Pancreas (tissue), 10 donors: ENCODE measurements at regions not wholly inside any gene's neighbourhood (a gene's known extent, or its start where the extent isn't known, plus 50 kb on each side); places are given as distances from the start of the nearest gene placed in this dataset.

Experiments used
- ATAC-seq, 4 donors: fragments of 200-7000 bp; cut with Tn5 transposase; one replicate each; pipeline versions ENCODE4 v1.8.0 to v1.9.1; 2020; ENCODE audit warnings: mild to moderate bottlenecking in 4 of 4, moderate library complexity in 4 of 4
- DNase-seq, 6 donors: peaks; one replicate each; pipeline ENCODE4 v3.0.0-alpha.2; 2020
- FAIRE-seq: peaks from 2 replicates; lab custom pipeline; 2012; peaks lifted over from hg19 to GRCh38; lab: Jason Lieb, UNC
- H3K27ac ChIP-seq, 4 donors: fragments of 200-600 bp; sonication (generic); 1 replicate in 3 of 4; 2 replicates in 1 of 4; pipeline versions ENCODE4 v1.5.0 to v1.8.0; 2020
- H3K27me3 ChIP-seq, 4 donors: fragments of 200-600 bp; one replicate each; pipeline ENCODE4 v1.8.0; 2021
- H3K36me3 ChIP-seq, 3 donors: fragments of 200-600 bp; sonication (generic) in 1 of 3; one replicate each; pipeline versions ENCODE4 v1.5.0 to v1.8.0; 2020 to 2021
- H3K4me1 ChIP-seq, 3 donors: fragments of 200-600 bp; one replicate each; pipeline ENCODE4 v1.8.0; 2021
- H3K4me3 ChIP-seq, 4 donors: fragments of 200-600 bp; sonication (generic) in 2 of 4; one replicate each; pipeline versions ENCODE4 v1.5.0 to v1.8.0; 2020 to 2021
- H3K9me3 ChIP-seq, 4 donors: fragments of 200-600 bp; one replicate each; pipeline ENCODE4 v1.8.0; 2021
- CTCF ChIP-seq, 4 donors: fragments of 200-600 bp; sonication (generic) in 3 of 4; IDR thresholded peaks; one replicate each; pipeline versions ENCODE4 v1.5.0 to v1.8.0; 2021; ENCODE audit warnings: antibody characterized with exemption in 4 of 4
- WGBS, 2 donors: extraction: QIAGEN DNeasy Blood & Tissue Kit; methylation state at CpG; one replicate each; pipeline ENCODE4 v1.1.7; 2013; 5-methylcytosine and 5-hydroxymethylcytosine counted together
- intact Hi-C, 3 donors: fragments of 100-400 bp; cut with DNase I; formaldehyde crosslinking; loops; one replicate each; pipeline versions ENCODE4 v1.11.1 to v1.14.2; 2022
- donor health status: healthy with polysubstance abuse.
- donor health status: DM: no; HTN: no; CAD: no; lungs with moderate emphysema.
- donor health status: DM: no; HTN: no; CAD: no.
- donor health status: control.
- donor health status: control.
- donor health status: Bipolar disorder and iron deficiency.
- donor health status: DM: yes; HTN: yes; CAD: no.
- donor health status: DM: no; HTN: no; CAD: no.
- donor health status: DM: no; HTN: no; CAD: no.
- donor health status: DM: yes; HTN: yes; CAD: no.

GRCh38 chr15:29343229-29343628, 73.6 kb upstream of the NSMCE3 start:
- DNase-seq (no peak), FAIRE-seq (no peak), ATAC-seq (no peak)
- intact Hi-C loops, result no loop called here
- H3K27ac ChIP-seq, result no peak overlapping the region
- no peaks in the 10 kb centered on the region for H3K36me3 ChIP-seq
- no peaks in the 10 kb centered on the region for H3K4me1 ChIP-seq
- no peaks in the 10 kb centered on the region for H3K27me3 ChIP-seq
- no peak overlapping the region for H3K4me3 ChIP-seq
- TF ChIP-seq CTCF (IDR thresholded peaks at IDR 0.05), result no peak
- H3K9me3 ChIP-seq, result no peaks in the 10 kb centered on the region
- 91 to 98% methylated on average over 2 of the region's 2 CpGs for WGBS, 2 donors

GRCh38 chr15:29342201-29342600, 72.6 kb upstream of the NSMCE3 start:
- H3K27me3 ChIP-seq, result no peaks in the 10 kb centered on the region
- no peak for TF ChIP-seq CTCF (IDR thresholded peaks at IDR 0.05)
- no peak for DNase-seq
- no peak for ATAC-seq
- no peak overlapping the region for H3K27ac ChIP-seq
- H3K36me3 ChIP-seq, result no peaks in the 10 kb centered on the region
- no peak overlapping the region for H3K4me3 ChIP-seq
- peaks cover 0 to under 1% (median 0%) of the 10 kb centered on the region in 3 donors for H3K4me1 ChIP-seq
- WGBS, 2 donors, result 83 to 90% methylated on average over 8 of the region's 8 CpGs
- intact Hi-C loops, result no loop called here
- no peaks in the 10 kb centered on the region for H3K9me3 ChIP-seq
- FAIRE-seq, result no peak

GRCh38 chr15:29337156-29337959, 67.7 kb upstream of the NSMCE3 start:
- ATAC-seq (peak; percentile 67 to 93 (median 79)), DNase-seq (peak in 3 of 6 donors; percentile 26 to 48 (median 39))
- intact Hi-C loops, result loop anchor here in 1 of 3 donors (10.0 kb wide), 2 partner anchors 57 to 63 kb away; no protein-coding TSS in a partner anchor

GRCh38 chr15:29334544-29334943, 64.9 kb upstream of the NSMCE3 start:
- Histone ChIP-seq H3K27me3 (no peaks in the 10 kb centered on the region), H3K36me3 (no peaks in the 10 kb centered on the region), H3K27ac (no peak overlapping the region), H3K4me1 (peaks cover 0 to 4% (median 0%) of the 10 kb centered on the region in 3 donors), H3K9me3 (no peaks in the 10 kb centered on the region), H3K4me3 (no peak overlapping the region)
- ATAC-seq, result no peak
- no peak for TF ChIP-seq CTCF (IDR thresholded peaks at IDR 0.05)
- intact Hi-C loops, result loop anchor here in 1 of 3 donors (10.0 kb wide), 2 partner anchors 60 kb away; no protein-coding TSS in a partner anchor
- 83 to 91% methylated on average over 9 of the region's 9 CpGs for WGBS, 2 donors
- DNase-seq, result no peak
- FAIRE-seq, result no peak

More at GRCh38 chr15:29337156-29337959, 67.7 kb upstream of the NSMCE3 start:
- 29 to 31% methylated on average over 6 of the region's 6 CpGs for WGBS, 2 donors
- Histone ChIP-seq H3K36me3 (no peaks in the 10 kb centered on the region), H3K27ac (no peak overlapping the region), H3K4me3 (no peak overlapping the region), H3K27me3 (no peaks in the 10 kb centered on the region), H3K9me3 (no peaks in the 10 kb centered on the region), H3K4me1 (peaks cover 0 to 4% (median 0%) of the 10 kb centered on the region in 3 donors)
- no peak for FAIRE-seq
- no peak for TF ChIP-seq CTCF (IDR thresholded peaks at IDR 0.05)

- H3K27ac ChIP-seq, result no peak overlapping the region
- TF ChIP-seq CTCF (IDR thresholded peaks at IDR 0.05), result no peak
- DNase-seq, result no peak
- FAIRE-seq, result no peak
- ATAC-seq, result no peak
- WGBS, 2 donors, result 70 to 75% methylated on average over 6 of the region's 6 CpGs
- no peaks in the 10 kb centered on the region for H3K9me3 ChIP-seq
- no peak overlapping the region for H3K4me3 ChIP-seq
- H3K36me3 ChIP-seq, result no peaks in the 10 kb centered on the region
- intact Hi-C loops, result loop anchor here in 1 of 3 donors (10.0 kb wide), 2 partner anchors 58 to 62 kb away; no protein-coding TSS in a partner anchor
- H3K4me1 ChIP-seq, result peaks cover 0 to 4% (median 0%) of the 10 kb centered on the region in 3 donors
- no peaks in the 10 kb centered on the region for H3K27me3 ChIP-seq
Measured at GRCh38 chr15:29333261-29333660, 63.6 kb upstream of the NSMCE3 start.
